Stimulated activated CD4-positive, alpha-beta T cell treated with anti-CD3 and anti-CD28 coated beads, Interleukin-4, amount 100 ng/mL, for 4 hours (primary cell): ENCODE measurements at regions not wholly inside any gene's neighbourhood (a gene's known extent, or its start where the extent isn't known, plus 50 kb on each side); places are given as distances from the start of the nearest gene placed in this dataset.
"Not testable (repeated sequence)": the region's sequence is repeated elsewhere in the genome, so short reads cannot be mapped to it uniquely, and the experiment has no call there.

Experiments used
- DNase-seq, 2 experiments: peaks; one replicate each; pipeline ENCODE4 v3.0.0-alpha.2; 2020

DNA sequence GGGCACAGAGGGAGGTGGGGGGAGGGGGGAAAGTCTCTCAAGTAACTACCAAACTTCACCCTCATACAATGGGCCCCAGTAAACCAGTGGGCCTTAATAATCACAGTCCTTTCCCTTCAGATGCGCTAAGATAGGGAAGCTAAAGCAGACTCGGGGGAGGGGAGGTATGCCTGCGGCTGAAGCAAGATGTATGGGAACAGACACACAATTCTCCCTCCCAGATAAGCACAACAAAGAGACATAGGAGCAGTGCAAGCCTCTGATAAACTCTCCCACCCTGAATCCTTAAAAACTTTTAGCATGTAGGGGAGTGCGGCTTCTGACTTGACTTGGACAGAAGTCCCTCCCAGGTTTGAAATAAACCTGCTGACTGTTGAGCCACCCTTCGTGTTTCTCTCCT, 54.7 kb downstream of the PROP1 start:
- not testable (repeated sequence) for DNase-seq

DNA sequence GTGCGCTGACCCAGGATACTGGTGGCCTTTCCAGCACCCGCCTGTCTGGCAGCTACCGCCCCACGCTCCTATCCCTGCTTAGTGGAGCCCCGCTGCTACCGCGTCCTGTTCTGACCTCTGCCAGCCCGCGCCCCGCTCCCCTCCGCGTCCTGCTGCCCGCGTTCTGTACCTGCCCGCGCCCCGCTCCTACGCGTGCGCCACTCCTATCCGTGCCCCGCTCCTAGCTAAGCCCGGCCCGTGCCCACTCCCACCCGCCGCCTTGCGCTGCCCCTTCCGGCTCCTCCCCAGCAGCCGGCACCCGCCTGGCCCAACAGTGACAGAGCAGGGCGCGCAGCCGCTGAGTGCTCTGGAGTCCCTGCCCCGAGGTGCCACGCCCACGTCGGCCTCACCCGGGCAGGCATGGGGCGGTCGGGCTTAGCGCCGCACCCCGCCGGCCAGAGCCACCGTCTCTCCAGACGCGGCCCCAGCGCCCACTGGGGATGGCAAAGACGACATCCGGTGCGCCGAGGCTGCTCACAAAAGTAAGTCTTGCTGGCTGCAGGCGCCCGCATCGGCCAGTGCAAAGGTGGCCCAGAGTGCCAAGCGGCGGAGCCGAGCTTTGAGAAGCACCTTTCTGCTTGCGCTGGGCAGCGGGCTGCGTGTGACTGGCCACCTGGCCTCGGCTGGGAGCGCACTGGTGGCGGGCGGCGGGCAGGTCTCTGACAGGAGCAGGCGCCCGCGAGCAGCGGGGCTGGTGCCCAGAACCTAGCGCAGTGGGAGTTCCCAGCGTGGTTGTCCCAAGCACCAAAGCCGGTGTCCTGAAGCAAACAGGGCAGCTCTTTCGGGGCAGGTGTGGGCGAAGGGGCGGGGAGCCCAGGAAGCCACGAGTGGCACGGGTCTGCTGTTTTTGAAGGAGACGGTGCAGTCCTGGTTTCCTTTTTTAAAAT, 56.5 kb downstream of the PROP1 start:
- DNase-seq = peak in 1 of 2 experiments; percentile 7

DNA sequence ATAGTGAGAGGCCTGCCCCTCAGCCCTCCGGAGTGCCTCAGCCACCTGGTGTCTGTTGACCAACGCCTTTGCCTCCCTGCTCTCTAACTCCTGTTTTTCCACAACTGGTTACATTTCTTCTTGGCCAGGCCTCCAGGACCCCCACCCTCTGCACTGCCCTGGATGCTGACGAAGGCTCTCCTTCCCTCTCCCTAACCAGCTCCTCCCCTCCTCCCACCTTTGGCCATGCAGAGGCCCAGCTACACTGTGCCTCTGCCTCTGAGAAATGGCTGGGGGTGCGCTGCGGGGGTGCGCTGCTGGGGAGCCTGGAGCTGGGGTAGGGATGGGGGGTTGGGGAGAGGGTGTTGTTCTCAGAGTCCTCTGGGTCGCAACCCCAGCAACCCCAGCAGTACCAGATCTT, 57.3 kb downstream of the PROP1 start:
- DNase-seq = not testable (repeated sequence)

DNA sequence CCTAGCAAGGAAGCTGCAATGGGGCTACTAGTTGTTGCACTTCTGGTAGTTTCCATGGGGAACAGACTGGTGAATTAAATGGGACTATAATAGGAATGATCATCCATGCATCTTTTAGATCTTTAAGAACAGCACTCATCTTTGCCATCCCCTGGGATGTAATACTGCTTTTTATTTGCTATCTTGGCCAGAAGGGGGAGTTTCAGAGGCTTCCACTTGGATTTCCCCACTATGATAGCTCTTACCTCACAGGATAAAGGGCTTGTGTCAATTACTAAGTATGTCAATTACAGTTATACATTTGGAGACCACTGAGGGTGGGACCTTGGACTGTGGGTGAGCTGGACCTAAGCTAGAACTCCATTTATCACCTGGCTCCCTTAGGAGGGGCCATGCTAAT, 61.8 kb downstream of the PROP1 start:
- DNase-seq = not testable (repeated sequence)

DNA sequence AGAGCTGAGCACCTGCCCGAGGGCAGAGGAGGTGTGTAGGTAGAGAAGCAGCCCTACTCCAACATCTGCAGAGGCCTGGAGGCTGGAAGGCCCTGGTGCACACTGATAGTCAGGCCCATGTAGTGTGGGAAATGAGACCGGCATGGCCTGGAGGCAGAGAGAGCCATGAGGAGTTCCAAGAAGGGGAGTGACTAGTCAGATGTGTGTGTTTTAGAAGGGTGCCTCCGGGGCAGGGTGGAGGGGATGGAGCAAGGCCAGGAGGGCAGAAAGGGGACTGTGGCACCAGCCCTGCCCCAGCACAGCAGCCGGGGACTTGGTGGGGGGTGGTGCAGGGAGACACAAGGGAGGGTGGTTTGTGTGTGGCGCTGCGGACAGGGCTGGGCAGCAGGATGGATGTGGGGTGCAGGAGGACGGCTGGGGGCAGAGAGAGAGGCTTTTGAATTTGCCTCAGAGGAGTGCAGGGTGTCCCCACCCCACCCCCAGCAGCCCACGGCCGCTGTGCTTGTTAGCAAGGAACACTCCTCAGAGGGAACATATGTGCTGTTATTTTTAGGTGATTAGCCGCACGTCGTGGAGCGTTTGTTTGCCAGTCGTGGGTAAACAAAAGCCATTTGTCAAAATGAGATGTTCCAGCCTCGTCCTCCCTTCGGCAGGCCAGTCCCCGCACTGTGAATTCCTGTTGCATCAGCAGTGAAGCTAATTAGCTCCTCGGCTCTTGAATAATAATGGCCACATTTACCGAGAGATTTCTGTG, 65.6 kb downstream of the PROP1 start:
- DNase-seq = not testable (repeated sequence)

DNA sequence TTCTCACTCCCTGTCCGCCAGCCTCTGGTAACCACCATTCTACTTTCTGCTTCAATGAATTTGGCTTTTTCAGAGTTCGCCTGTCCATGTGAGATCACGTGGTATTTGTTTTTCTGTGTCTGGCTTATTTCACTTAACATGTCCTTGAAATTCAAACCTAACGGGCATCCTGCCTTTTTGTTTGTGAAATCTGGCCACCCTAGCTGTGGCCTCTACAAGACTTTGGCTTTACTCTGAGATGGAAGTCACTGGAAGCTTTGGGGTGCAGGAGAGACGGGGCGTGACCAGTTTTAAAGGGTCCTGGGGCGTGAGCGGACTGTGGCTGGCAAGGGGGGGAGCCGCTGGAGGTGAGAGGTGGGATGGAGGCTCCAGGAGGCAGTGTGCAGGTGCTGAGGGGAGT, 66.4 kb downstream of the PROP1 start:
- not testable (repeated sequence) for DNase-seq

DNA sequence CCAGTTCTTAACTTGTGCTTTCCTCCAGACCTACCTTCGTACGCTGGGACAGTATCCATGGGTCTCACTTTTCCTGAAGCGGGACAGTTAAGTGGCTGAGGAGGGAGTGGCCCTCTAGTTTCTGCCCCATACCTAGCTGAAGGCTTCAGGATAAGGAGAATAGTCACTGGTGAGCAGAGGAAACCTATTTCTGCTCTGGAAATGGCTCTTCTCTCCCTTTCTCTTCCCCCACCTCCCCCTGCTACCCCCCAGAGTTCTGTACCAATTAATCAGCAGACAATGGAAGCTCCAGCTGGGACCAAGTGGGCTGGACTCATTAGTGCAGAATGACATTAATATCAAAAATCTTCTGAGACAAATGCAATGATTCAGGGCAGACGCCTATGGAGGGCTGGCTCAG, 68.5 kb downstream of the PROP1 start:
- DNase-seq = not testable (repeated sequence)

DNA sequence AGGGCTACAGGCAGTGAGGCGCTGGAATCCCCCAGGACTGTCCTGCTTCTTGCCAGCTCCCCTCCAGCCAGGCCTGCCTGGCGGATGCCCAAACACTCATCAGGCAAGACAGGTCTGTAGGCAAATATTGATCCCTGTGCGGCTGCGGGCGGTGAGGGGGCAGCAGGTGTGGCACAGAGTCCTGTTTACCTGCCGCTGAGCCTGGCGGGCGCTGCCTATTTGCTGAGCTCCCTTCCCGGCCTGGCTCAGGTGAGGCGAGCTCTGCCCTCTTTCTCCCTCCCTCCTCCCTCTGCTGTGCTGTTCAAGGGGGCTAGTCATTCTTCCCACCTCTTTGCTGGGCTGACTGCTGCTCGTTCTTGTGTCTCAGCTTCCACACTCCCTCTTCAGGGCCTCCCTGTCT, 71.5 kb downstream of the PROP1 start:
- not testable (repeated sequence) for DNase-seq

DNA sequence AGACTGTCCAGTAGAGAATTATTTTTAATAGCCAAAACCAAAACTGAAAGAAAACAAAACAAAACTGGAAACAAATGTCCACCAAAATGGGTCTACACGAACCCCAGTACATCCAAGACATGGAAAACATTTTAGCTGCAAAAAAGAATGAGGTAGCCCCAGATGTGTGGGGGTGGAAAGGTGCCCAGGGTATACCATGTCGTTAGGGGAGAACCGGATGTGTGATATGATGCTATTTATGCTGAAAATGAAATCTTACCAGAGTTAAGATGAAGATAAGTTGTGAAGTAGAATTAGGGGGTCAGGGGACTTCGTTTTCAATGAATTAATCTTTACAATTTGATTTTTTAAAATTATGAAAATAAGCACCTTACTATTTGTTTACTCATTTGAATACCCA, 72.2 kb downstream of the PROP1 start:
- DNase-seq = not testable (repeated sequence)

DNA sequence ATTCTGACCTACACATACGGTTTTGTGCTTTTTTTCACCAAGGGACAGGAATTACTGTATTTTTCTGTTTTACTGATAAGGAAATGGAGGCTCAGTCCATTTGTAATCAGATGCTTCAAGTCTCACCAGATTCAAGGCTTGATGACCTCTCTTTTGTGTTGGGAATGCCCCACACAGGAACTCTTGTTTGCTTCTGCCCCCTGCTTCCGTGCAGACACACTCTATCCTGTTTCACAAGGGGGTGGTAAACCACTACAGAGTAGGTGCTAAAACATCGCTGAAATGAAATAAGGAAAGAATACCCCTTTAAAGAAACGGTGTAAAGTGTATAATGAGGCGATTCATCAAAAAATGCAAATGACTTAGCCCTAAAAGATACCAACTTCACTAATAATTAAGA, 72.9 kb downstream of the PROP1 start:
- DNase-seq = not testable (repeated sequence)

DNA sequence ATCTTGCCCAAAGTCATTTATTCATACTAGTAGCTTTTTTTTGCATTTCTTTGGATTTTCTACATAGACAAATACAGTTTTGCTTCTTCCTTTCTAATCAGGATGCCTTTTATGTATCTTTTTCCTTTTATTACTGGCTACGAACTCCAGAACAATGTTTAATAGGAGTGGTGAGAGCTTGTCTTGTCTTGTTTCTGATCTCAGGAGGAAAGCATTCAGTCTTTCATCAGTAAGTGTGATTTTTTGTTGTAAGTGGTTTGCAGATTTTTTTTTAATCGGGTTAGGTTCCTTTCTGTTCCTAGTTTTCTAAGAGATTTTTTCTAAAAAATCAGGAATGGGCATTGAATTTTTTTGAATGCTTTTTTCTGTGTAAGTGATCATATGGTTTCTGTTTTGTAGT, 86.8 kb downstream of the PROP1 start:
- DNase-seq = not testable (repeated sequence)

DNA sequence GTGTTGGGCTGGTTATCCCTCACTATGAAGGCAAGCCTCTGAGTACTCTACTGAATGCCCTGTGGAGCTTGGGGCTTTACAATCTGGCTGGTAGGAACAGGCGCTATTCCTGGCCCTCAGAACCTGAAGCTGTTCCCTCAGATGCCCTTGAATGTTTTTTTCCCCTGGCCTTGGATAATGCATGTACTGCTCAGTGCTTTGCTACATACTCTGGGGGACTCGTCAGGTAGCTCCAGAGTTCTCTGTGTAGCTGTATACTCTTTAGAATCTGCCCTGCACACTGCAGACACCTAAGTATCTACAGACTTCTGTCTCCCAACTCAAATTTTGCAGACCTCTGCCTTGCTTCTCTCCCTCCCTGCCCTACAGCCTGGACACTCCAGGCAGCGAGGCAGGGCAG, 93.2 kb downstream of the PROP1 start:
- not testable (repeated sequence) for DNase-seq

DNA sequence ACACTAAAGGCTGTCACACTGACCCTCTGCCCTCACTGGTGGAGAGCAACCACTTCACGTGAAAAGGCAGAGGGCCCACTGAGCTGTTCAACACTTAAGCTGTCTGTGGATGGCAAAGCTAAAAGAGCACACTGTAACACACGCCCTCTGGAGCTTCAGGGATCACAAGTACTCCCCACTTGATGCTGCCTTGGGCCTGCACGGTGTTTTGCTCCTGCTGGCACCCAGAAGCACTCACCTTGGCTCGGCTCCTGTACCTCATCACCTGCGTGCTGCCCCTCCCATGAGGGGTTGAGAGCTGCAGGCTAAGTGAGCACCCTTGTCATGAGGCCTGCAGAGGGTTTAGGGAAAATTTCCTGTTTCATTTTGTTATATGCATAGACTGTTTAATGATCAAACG, 96.0 kb downstream of the PROP1 start:
- DNase-seq = not testable (repeated sequence)

DNA sequence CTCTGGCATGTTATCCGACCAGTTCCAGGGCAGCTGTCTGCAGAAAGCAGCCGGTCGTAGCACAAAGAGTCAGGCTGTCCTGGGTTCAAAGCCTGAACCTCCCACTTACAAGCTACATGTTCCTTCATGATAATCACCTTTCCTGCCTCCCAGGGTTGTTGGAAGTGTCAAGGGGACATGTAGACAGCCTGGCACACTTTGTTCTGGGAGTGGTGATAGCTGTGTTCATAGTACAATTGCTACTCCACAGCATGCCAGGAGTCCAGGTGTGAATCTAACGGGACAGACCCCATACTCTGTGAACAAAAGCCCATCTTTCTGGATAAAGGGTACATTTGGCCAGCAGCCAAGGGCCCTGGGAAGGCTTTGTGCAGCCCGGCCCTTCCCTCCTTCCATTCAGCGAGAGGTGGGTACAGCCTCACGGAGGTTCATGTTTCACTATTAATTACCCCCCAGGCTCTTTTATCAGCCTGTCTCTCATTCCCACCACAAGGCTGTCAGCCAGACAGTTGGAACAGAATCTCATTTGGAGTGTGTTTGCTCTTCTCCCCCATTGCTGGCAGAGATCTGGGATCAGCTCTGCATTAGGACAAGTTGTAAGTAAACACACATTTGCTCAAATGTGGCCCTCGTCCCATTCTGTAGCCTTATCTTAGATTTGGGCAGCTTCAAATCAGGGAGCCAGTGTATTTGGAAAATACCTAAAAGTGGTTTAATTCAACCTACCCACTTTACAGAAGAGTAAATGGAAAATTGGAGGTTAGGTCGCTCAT, 101.2 kb downstream of the PROP1 start:
- not testable (repeated sequence) for DNase-seq

DNA sequence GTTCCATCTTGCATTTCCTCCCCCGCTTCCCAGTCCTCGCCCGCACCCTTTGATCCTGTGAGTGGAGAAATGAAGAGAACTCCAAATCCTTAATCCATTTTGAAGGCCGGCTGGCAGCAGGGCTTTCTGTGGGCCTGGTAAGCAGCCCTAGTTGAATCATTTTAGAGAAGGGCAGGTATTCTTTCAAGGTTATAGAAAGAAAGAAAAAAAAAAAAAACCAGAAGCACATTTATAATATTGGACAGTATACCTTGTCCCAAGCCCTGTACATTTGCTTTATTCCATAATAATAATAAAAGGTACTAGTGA, 103.7 kb downstream of the PROP1 start:
- DNase-seq = not testable (repeated sequence)

DNA sequence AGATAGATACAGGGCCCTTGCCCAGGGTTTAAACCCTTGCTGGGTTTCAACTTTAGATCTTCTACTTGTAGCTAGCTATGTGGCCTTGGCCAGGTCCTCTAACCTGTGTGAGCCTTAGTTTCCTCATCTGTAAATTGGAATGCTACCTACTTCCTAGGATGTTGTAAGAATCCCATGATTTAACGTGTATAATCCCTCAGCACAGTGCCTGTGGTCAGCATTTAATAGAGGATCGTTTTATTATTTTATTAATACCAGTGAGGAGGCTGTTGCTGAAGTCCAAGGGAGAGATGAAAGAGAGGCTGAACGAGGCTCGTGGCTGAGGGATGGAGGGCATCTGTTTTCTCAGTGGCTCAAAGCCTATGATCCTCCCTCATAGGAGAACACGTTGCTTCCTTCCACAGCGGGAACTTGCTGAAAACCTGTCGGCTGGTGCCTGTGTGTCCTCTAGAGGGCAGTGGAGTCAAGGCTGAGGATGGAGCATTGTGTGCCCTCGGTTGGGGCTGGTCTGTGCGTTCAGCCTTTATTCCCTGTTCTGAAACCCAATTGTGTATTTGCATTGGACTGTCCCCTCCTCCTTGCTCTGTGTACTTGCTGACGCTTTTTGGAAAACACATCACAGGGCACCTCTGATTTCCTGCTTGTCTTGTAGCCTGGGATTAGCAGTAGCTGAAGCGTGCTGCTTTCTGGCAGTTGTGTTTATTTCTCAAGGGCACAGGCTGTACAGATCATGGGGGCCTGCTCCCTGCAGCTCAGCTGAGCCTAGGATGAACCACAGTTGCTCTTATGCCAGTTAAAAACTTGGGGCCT, 104.3 kb downstream of the PROP1 start:
- peak in 1 of 2 experiments; percentile 19 for DNase-seq

DNA sequence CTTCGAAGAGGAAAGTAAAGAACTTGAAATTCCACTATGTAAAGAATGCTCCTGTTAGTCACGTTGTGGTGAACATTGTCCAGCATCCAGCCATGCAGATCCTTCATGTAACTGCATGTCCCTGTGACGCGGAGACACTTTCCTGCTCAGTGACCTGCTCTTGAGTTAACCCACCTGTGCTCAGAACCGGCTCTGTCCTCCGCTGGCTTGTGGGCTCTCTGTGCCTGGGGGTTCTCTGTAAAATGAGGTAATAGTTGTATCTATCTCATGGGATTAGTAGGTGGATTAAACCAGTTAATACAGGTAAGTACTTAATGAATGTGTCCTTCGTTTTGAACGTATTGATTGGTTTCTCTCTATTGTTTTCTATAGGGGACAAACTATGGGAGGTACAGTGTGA, 100.6 kb upstream of the FAM153A start:
- DNase-seq = not testable (repeated sequence)

DNA sequence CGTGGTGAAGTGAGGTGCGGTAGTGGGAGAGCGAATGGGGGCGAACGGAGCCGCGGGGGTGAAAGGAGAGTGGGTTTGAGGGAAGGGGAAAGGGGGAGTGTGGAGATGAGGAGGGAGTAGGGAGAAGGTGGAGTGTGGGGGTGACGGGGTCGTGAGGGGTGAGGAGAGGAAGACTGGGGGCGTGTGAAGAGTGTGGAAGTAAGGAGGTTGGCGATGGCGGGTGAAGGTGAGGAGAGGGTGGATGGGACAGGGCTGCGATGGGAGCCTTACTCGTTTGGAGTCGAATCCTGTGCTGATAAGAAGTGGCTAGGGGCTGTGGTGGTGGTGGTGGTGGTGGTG, 93.2 kb upstream of the FAM153A start:
- not testable (repeated sequence) for DNase-seq

DNA sequence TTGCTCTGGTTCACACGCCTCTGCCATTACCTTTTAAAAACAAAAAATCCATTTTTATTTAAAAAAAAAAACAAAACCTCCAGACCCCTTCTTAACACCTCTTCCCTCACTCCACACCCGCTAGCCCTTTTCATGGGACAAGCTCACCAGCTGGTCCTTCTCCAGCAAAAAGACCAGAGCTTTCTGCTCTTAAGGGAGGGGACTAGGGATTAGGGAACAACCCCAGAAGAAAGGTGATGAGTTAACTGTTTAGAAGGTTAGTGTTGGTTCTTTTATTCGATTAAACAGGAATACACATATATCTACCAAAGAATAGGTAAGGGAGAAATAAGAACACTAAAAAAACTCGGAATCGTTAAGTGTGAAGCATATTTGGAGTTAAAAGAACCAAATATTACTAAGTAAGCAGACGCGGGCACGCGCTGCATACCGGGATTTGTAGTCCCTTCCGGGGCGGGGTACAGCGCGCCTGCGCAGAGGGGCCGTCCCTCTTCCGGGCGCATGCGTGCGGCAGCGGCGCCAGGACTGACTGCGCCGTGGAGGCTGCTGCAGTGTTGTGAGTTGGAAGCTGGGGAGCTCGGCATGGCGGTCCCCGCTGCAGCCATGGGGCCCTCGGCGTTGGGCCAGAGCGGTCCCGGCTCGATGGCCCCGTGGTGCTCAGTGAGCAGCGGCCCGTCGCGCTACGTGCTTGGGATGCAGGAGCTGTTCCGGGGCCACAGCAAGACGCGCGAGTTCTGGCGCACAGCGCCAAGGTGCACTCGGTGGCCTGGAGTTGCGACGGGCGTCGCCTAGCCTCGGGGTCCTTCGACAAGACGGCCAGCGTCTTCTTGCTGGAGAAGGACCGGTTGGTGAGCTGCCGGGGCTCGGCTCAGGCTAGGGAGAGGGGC, 92.6 kb upstream of the FAM153A start:
- DNase-seq = not testable (repeated sequence)

DNA sequence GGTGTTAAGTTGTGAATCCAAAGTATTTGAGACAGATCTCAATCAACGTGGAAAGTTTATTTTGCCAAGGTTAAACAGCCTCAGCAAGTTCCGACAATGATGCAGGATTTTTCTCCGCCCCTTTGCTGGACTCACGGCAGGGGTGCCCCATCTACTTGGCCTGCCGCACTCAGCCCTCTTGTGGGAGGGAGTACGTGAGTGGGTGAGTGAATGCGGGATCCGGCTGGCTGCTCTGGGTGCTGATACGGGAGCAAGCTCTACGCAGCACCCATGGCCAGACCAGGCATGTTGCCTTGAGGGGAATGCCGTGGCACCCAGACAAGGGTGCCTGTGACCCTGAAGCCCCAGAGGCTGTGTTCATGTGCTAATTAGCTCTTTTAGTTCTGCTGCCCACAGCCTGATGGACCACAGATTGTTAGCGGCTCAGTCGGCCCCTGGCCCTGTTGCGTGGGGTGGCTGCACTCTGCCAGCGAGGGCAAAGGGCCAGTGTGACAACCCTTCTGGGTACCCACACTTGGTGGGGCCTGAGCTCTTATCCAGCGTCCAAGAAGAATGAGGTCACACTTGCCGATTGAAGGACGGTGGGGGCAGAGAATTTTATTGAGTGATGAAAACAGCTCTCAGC, 81.2 kb upstream of the FAM153A start:
- DNase-seq = not testable (repeated sequence)

DNA sequence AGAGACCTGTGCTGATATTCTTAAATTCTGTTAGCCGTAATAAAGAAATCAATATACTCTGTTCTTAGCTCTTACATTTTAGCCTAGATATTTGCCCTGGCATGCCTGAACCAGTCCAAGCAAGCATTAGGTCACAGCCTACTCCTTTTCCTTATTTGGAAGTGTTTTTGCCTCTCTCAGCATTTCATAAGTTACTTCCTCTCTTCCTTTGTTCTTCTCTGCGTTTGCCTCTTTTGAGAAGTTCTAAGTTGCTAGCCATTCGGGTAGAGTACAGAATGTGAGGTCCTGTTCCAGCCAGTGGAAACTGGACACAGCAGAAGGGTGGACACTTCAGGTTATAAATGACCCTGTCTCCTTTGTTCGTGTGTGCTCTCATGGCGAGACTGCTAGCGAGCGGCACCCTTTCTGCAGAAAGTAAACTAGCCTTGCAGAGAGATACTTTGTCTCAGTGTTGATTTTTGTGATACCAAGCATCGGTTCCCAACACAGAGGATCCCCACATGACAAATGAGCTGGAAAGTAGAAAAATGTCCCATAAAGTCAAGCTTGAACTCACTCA, 75.0 kb upstream of the FAM153A start:
- DNase-seq = not testable (repeated sequence)
